22Rv1 (cell line): ENCODE measurements at regions not wholly inside any gene's neighbourhood (a gene's known extent, or its start where the extent isn't known, plus 50 kb on each side); places are given as distances from the start of the nearest gene placed in this dataset.

Experiments used
- CTCF ChIP-seq: fragments of 450-650 bp; IDR thresholded peaks from 2 replicates; pipeline ENCODE4 v1.5.1; 2017; ENCODE audit warnings: mild to moderate bottlenecking
- ZFX ChIP-seq: fragments of 450-650 bp; IDR thresholded peaks from 2 replicates; pipeline ENCODE4 v1.6.1; 2017; ENCODE audit warnings: antibody characterized with exemption, borderline replicate concordance

GRCh38 chr1:234961456-234962339 lies 166.9 kb downstream of the TOMM20 start:
- TF ChIP-seq CTCF = no peak
- TF ChIP-seq ZFX = no peak
